Epithelial cell of proximal tubule (primary cell): ENCODE measurements at regions not wholly inside any gene's neighbourhood (a gene's known extent, or its start where the extent isn't known, plus 50 kb on each side); places are given as distances from the start of the nearest gene placed in this dataset.

Experiments used
- DNase-seq: peaks from one replicate; pipeline ENCODE4 v3.0.0-alpha.2; 2011; ENCODE audit warnings: low read depth
- H3K4me3 ChIP-seq: 2 replicates; pipeline ENCODE4 v1.5.1; 2011; ENCODE audit warnings: low read depth, mild to moderate bottlenecking, low read length
- CTCF ChIP-seq: conservative IDR thresholded peaks from 2 replicates; pipeline ENCODE4 v1.5.1; 2012; ENCODE audit warnings: low read depth, mild to moderate bottlenecking, low read length

- no peak for DNase-seq
- no peak for TF ChIP-seq CTCF
- H3K4me3 ChIP-seq: no peak overlapping the region
These were observed 90.6 kb upstream of the GRM7 start for GRCh38 chr3:6770397-6770690.

GRCh38 chr3:6771171-6771570 is 89.7 kb upstream of the GRM7 start:
- no peak for TF ChIP-seq CTCF

GRCh38 chr3:6779140-6779539 is 81.8 kb upstream of the GRM7 start:
- no peak for DNase-seq
- H3K4me3 ChIP-seq: no peak overlapping the region
- peak; percentile 6 for TF ChIP-seq CTCF

More at GRCh38 chr3:6771171-6771570, 89.7 kb upstream of the GRM7 start:
- DNase-seq: no peak
- H3K4me3 ChIP-seq: no peak overlapping the region

GRCh38 chr3:6781092-6781491 is 79.8 kb upstream of the GRM7 start:
- H3K4me3 ChIP-seq: no peak overlapping the region
- no peak for DNase-seq
- no peak for TF ChIP-seq CTCF

GRCh38 chr3:6785726-6786125 is 75.2 kb upstream of the GRM7 start:
- TF ChIP-seq CTCF: no peak
- H3K4me3 ChIP-seq: no peak overlapping the region
- DNase-seq: no peak

GRCh38 chr3:6791161-6791560 is 69.8 kb upstream of the GRM7 start:
- TF ChIP-seq CTCF: no peak
- no peak for DNase-seq

GRCh38 chr3:6799264-6799915 is 61.5 kb upstream of the GRM7 start:
- no peak overlapping the region for H3K4me3 ChIP-seq
- peak; percentile 86 for TF ChIP-seq CTCF
- DNase-seq: no peak

More at GRCh38 chr3:6791161-6791560, 69.8 kb upstream of the GRM7 start:
- H3K4me3 ChIP-seq: no peak overlapping the region
